Fibroblast of villous mesenchyme (primary cell): ENCODE measurements at regions not wholly inside any gene's neighbourhood (a gene's known extent, or its start where the extent isn't known, plus 50 kb on each side); places are given as distances from the start of the nearest gene placed in this dataset.

Experiments
- DNase-seq: peaks from one replicate; pipeline ENCODE4 v3.0.0-alpha.2; 2010; ENCODE audit warnings: low read depth
- H3K4me3 ChIP-seq: 2 replicates; pipeline ENCODE4 v1.5.1; 2011; ENCODE audit warnings: low read depth, mild to moderate bottlenecking, low read length
- CTCF ChIP-seq: IDR thresholded peaks from 2 replicates; pipeline ENCODE4 v1.5.1; 2012; ENCODE audit warnings: low read depth, mild to moderate bottlenecking, low read length; ENCODE audit not compliant: insufficient read depth

GRCh38 chr5:18074961-18075360 is 440.7 kb downstream of the TAF11L14 start:
- no peak for TF ChIP-seq CTCF

GRCh38 chr5:18078157-18078556 is 443.9 kb downstream of the TAF11L14 start:
- TF ChIP-seq CTCF, result no peak
- no peak overlapping the region for H3K4me3 ChIP-seq
- DNase-seq, result no peak

More at GRCh38 chr5:18074961-18075360, 440.7 kb downstream of the TAF11L14 start:
- no peak for DNase-seq
- H3K4me3 ChIP-seq, result no peak overlapping the region

- H3K4me3 ChIP-seq, result no peak overlapping the region
- TF ChIP-seq CTCF, result no peak
- no peak for DNase-seq
Observed at GRCh38 chr5:18079831-18080230, 445.6 kb downstream of the TAF11L14 start.

GRCh38 chr5:18088020-18088579 is 453.8 kb downstream of the TAF11L14 start:
- no peak for DNase-seq
- no peak for TF ChIP-seq CTCF

GRCh38 chr5:18090177-18090576 is 455.9 kb downstream of the TAF11L14 start:
- H3K4me3 ChIP-seq, result no peak overlapping the region
- DNase-seq, result no peak
- no peak for TF ChIP-seq CTCF

More at GRCh38 chr5:18088020-18088579, 453.8 kb downstream of the TAF11L14 start:
- H3K4me3 ChIP-seq, result no peak overlapping the region

- TF ChIP-seq CTCF, result no peak
- no peak for DNase-seq
- H3K4me3 ChIP-seq, result no peak overlapping the region
Observed at GRCh38 chr5:18091142-18091541, 456.9 kb downstream of the TAF11L14 start.

- TF ChIP-seq CTCF, result no peak
- H3K4me3 ChIP-seq, result no peak overlapping the region
- no peak for DNase-seq
Observed at GRCh38 chr5:18091758-18092157, 457.5 kb downstream of the TAF11L14 start.
